Psoas muscle (tissue), 7 donors: ENCODE measurements at regions not wholly inside any gene's neighbourhood (a gene's known extent, or its start where the extent isn't known, plus 50 kb on each side); places are given as distances from the start of the nearest gene placed in this dataset.
"Not testable (repeated sequence)": the region's sequence is repeated elsewhere in the genome, so short reads cannot be mapped to it uniquely, and the experiment has no call there.

ENCODE experiments used
- ATAC-seq, 4 donors: fragments of 200-7000 bp; cut with Tn5 transposase; one replicate each; pipeline ENCODE4 v1.9.1; 2020; ENCODE audit warnings: moderate library complexity in 3 of 4, mild to moderate bottlenecking in 2 of 4
- DNase-seq, 2 donors: peaks; one replicate each; pipeline ENCODE4 v3.0.0-alpha.2; 2020
- H3K27ac ChIP-seq: fragments of 200-600 bp; one replicate; pipeline ENCODE4 v1.8.0; 2022
- H3K27me3 ChIP-seq, 3 donors: fragments of 200-600 bp in 1 of 3; one replicate each; pipeline versions ENCODE4 v1.6.1 to v1.8.0; 2013 to 2022; ENCODE audit warnings: low read length in 2 of 3, mild to moderate bottlenecking in 2 of 3, moderate library complexity in 1 of 3; ENCODE audit not compliant: insufficient read depth in 3 of 3
- H3K36me3 ChIP-seq, 2 donors: fragments of 200-600 bp in 1 of 2; one replicate each; pipeline versions ENCODE4 v1.6.1 to v1.8.0; 2013 to 2022; ENCODE audit warnings: low read depth in 1 of 2, mild to moderate bottlenecking in 1 of 2, moderate library complexity in 1 of 2; ENCODE audit not compliant: insufficient read depth in 1 of 2
- H3K4me1 ChIP-seq: fragments of 200-600 bp; one replicate; pipeline ENCODE4 v1.8.0; 2022
- H3K4me3 ChIP-seq: fragments of 200-600 bp; one replicate; pipeline ENCODE4 v1.8.0; 2022; ENCODE audit warnings: mild to moderate bottlenecking
- H3K9me3 ChIP-seq: fragments of 200-600 bp; one replicate; pipeline ENCODE4 v1.8.0; 2022
- WGBS, 3 donors: extraction: QIAGEN DNeasy Blood & Tissue Kit; methylation state at CpG; one replicate each; pipeline versions ENCODE4 v1.1.6 to v1.1.7; 2013; 5-methylcytosine and 5-hydroxymethylcytosine counted together
- intact Hi-C, 2 donors: fragments of 100-400 bp; cut with DNase I; formaldehyde crosslinking; loops; one replicate each; pipeline versions ENCODE4 v1.11.0 to v1.14.2; 2022
- TF ChIP-seq, protein P1 (sequence below): fragments of 200-600 bp; IDR thresholded peaks from one replicate; pipeline ENCODE4 v1.8.0; 2022; ENCODE audit warnings: antibody characterized with exemption
- donor health status: healthy with polysubstance abuse.
- donor health status: DM: no; HTN: no; CAD: no; lungs with moderate emphysema.
- donor health status: Bipolar disorder and iron deficiency.
- donor health status: healthy.
- donor health status: DM: yes; HTN: yes; CAD: no.
- donor health status: DM: no; HTN: no; CAD: no.
- donor health status: DM: yes; HTN: yes; CAD: no.

DNA sequence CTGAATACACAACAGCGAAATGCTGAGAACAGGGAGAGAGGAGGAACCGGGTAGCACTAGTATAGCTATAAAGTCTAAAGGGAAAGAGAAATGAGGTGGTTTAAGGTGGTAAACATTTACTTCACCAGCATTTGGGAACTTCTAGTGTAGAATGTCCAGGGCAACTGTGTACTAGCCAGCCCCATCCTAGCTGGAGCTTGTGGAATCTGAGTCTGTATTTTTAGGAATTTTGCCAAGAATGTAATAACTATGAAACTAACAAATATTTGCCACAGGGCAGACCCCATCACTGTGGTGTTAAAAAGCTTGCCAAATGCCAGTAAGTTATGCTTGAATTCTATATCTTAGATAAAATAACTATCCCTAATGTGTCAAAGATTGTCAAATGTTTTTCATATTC, 398.9 kb upstream of the MIS18BP1 start:
- TF ChIP-seq, protein P1, sequence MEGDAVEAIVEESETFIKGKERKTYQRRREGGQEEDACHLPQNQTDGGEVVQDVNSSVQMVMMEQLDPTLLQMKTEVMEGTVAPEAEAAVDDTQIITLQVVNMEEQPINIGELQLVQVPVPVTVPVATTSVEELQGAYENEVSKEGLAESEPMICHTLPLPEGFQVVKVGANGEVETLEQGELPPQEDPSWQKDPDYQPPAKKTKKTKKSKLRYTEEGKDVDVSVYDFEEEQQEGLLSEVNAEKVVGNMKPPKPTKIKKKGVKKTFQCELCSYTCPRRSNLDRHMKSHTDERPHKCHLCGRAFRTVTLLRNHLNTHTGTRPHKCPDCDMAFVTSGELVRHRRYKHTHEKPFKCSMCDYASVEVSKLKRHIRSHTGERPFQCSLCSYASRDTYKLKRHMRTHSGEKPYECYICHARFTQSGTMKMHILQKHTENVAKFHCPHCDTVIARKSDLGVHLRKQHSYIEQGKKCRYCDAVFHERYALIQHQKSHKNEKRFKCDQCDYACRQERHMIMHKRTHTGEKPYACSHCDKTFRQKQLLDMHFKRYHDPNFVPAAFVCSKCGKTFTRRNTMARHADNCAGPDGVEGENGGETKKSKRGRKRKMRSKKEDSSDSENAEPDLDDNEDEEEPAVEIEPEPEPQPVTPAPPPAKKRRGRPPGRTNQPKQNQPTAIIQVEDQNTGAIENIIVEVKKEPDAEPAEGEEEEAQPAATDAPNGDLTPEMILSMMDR, result no peak
- intact Hi-C loops, result no loop called here
- H3K27me3 ChIP-seq, result no peaks in the 10 kb centered on the region
- no peaks in the 10 kb centered on the region for H3K9me3 ChIP-seq
- H3K27ac ChIP-seq, result no peak overlapping the region
- ATAC-seq (no peak), DNase-seq (no peak)
- H3K36me3 ChIP-seq, result no peaks in the 10 kb centered on the region
- H3K4me3 ChIP-seq, result no peak overlapping the region
- H3K4me1 ChIP-seq, result no peaks in the 10 kb centered on the region
- 61 to 75% (median 62%) methylated on average over 2 of the region's 2 CpGs for WGBS, 3 donors

DNA sequence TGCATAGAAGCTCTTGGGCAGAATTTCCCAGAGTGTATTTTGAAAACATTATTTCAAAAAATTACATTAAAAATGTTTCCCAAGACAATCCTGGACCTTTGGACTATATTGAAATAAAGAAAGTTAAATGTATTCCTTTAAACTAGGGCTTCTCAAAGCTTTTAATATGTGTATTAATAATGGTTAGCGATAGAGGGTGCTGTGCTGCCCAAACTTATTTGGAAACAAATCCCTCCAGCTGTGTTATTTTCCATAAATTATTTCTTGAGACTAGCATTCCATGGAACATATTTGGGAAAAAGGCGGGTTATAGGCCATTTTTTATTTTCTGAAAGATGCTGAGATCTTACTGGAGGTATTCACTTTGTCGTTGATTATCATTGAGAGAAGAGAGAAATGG, 397.8 kb upstream of the MIS18BP1 start:
- TF ChIP-seq, protein P1, result no peak
- Histone ChIP-seq H3K27me3 (no peaks in the 10 kb centered on the region), H3K4me3 (no peak overlapping the region), H3K4me1 (no peaks in the 10 kb centered on the region), H3K27ac (no peak overlapping the region), H3K36me3 (no peaks in the 10 kb centered on the region), H3K9me3 (no peaks in the 10 kb centered on the region)
- no peak for DNase-seq
- WGBS, 3 donors, result 79 to 81% (median 80%) methylated on average over 3 of the region's 3 CpGs
- intact Hi-C loops, result no loop called here
- no peak for ATAC-seq

DNA sequence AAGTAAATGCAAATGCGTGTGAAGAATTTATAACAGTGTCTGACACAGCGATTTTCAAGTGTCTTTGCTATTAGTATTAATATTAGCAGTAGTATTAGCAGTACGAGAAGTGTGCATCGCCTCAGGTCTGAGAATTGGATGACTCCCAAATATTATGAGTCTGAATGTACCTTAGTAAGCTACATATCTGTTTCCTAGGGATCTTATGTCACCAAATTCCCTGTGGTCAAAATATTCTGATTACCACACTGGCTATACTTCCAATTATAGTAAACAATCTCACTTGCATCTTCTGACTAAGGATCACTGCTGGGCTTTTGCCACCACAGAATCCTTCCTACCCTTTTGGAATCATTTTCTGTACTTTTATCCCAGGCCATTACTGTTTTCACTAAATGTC, 396.0 kb upstream of the MIS18BP1 start:
- H3K9me3 ChIP-seq, result no peaks in the 10 kb centered on the region
- H3K27ac ChIP-seq, result no peak overlapping the region
- intact Hi-C loops, result no loop called here
- H3K27me3 ChIP-seq, result no peaks in the 10 kb centered on the region
- WGBS, 3 donors, result 85 to 87% (median 85%) methylated on average over 4 of the region's 4 CpGs
- no peaks in the 10 kb centered on the region for H3K36me3 ChIP-seq
- H3K4me3 ChIP-seq, result no peak overlapping the region
- H3K4me1 ChIP-seq, result no peaks in the 10 kb centered on the region
- no peak for ATAC-seq
- TF ChIP-seq, protein P1, result no peak
- no peak for DNase-seq

DNA sequence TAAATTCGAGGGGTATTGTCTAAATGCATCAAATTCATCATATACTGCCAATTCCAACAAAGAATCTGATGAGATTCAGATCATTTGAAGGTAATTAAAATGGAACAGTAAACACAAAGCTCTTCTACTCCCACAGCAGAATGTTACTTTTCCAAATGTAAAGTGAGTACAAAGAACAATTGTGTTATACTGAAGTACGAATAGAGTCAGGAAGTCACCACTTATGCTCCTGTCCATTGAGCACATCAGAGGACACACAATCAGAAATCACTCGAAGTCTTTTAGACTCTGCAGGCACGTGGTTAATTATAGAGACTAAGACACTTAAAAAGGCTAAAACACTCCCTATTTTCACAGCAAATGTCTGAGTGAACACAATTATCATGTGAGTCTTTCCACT, 388.5 kb upstream of the MIS18BP1 start:
- peaks cover 3% of the 10 kb centered on the region for H3K9me3 ChIP-seq
- 51 to 60% (median 56%) methylated on average over 4 of the region's 4 CpGs for WGBS, 3 donors
- no peaks in the 10 kb centered on the region for H3K36me3 ChIP-seq
- no peaks in the 10 kb centered on the region for H3K27me3 ChIP-seq
- H3K4me1 ChIP-seq, result no peaks in the 10 kb centered on the region
- ATAC-seq (no peak), DNase-seq (no peak)
- TF ChIP-seq, protein P1, result no peak
- intact Hi-C loops, result no loop called here
- no peak overlapping the region for H3K4me3 ChIP-seq
- no peak overlapping the region for H3K27ac ChIP-seq

DNA sequence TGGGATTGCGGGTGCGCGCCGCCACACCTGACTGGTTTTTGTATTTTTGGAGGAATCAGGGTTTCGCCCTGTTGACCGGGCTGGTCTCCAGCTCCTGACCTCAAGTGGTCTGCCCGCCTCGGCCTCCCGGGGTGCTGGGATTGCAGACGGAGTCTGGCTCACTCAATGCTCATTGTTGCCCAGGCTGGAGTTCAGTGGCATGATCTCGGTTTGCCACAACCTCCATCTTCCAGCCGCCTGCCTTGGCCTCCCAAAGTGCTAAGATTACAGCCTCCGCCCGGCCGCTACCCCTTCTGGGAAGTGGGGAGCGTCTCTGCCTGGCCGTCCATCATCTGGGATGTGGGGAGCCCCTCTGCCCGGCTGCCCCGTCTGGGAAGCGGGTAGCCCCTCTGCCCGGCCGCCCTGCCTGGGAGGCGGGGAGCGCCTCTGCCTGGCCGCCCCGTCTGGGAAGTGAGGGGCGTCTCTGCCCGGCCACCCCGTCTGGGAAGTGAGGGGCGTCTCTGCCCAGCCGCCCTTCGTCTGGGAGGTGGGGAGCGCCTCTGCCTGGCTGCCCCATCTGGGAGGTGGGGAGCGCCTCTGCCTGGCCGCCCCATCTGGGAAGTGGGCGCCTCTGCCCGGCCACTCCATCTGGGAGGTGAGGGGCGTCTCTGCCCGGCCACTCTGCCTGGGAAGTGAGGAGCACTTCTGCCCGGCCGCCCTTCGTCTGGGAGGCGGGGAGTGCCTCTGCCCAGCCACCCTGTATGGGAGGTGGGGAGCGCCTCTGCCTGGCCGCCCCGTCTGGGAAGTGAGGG, 381.8 kb upstream of the MIS18BP1 start:
- DNase-seq, H3K36me3 ChIP-seq, intact Hi-C loops, H3K4me1 ChIP-seq, H3K27ac ChIP-seq, H3K4me3 ChIP-seq, ATAC-seq, H3K27me3 ChIP-seq, H3K9me3 ChIP-seq: not testable (repeated sequence)
- 93 to 95% (median 95%) methylated on average over 44 to 46 of the region's 46 CpGs for WGBS, 3 donors
